Stomach (tissue), 8 donors: ENCODE measurements at regions not wholly inside any gene's neighbourhood (a gene's known extent, or its start where the extent isn't known, plus 50 kb on each side); places are given as distances from the start of the nearest gene placed in this dataset.

ENCODE experiments used
- DNase-seq, 2 donors: peaks; one replicate each; pipeline versions ENCODE4 v3.0.0 to v3.0.0-alpha.2; 2013 to 2019
- H3K27ac ChIP-seq, 5 donors: fragments of 200-600 bp in 4 of 5; sonication (generic) in 4 of 5; one replicate each; pipeline ENCODE4 v1.5.1; 2013 to 2019; ENCODE audit warnings: mild to moderate bottlenecking in 1 of 5, moderate library complexity in 1 of 5
- H3K27me3 ChIP-seq, 3 donors: fragments of 200-600 bp; sonication (generic); one replicate each; pipeline ENCODE4 v1.5.1; 2017 to 2019; ENCODE audit warnings: mixed run types in 1 of 3
- H3K36me3 ChIP-seq, 4 donors: fragments of 200-600 bp; sonication (generic); 1 replicate in 3 of 4; 2 replicates in 1 of 4; pipeline ENCODE4 v1.5.1; 2016 to 2019
- H3K4me1 ChIP-seq, 4 donors: fragments of 200-600 bp; sonication (generic); one replicate each; pipeline ENCODE4 v1.5.1; 2016 to 2019
- H3K4me3 ChIP-seq, 4 donors: fragments of 200-600 bp; sonication (generic) in 3 of 4; one replicate each; pipeline ENCODE4 v1.5.1; 2016 to 2019; ENCODE audit warnings: mild to moderate bottlenecking in 1 of 4
- H3K9me3 ChIP-seq, 4 donors: fragments of 200-600 bp; sonication (generic); one replicate each; pipeline ENCODE4 v1.5.1; 2016 to 2019
- EP300 ChIP-seq: sonication (generic); formaldehyde crosslinking; IDR thresholded peaks from one replicate; pipeline ENCODE4 v1.6.1; 2017; ENCODE audit warnings: antibody characterized with exemption
- POLR2A ChIP-seq, 4 donors: fragments of 450-650 bp; IDR thresholded peaks; one replicate each; pipeline ENCODE4 v1.6.1; 2016; ENCODE audit warnings: antibody characterized with exemption in 4 of 4, control low read depth in 2 of 4, mild to moderate bottlenecking in 1 of 4, moderate library complexity in 1 of 4
- POLR2AphosphoS5 ChIP-seq, 3 donors: sonication (generic); formaldehyde crosslinking; IDR thresholded peaks; one replicate each; pipeline ENCODE4 v1.6.1; 2016; ENCODE audit warnings: antibody characterized with exemption in 3 of 3
- WGBS, 5 donors: extraction: QIAGEN DNeasy Blood & Tissue Kit in 3 of 5; methylation state at CpG; one replicate each; pipeline versions ENCODE4 v1.1.5 to v1.1.7; 2013 to 2018; 5-methylcytosine and 5-hydroxymethylcytosine counted together
- intact Hi-C: fragments of 100-400 bp; cut with DNase I; formaldehyde crosslinking; loops from one replicate; pipeline ENCODE4 v1.15.1; 2023; ENCODE audit warnings: low total_unique reads
- TF ChIP-seq, protein P1 (sequence below), 7 experiments: fragments of 450-650 bp in 4 of 7; fragments of 200-600 bp in 3 of 7; sonication (generic) in 3 of 7; IDR thresholded peaks; one replicate each; pipeline ENCODE4 v1.5.1; 2016 to 2019; ENCODE audit warnings: antibody characterized with exemption in 7 of 7, control low read depth in 2 of 7, mild to moderate bottlenecking in 1 of 7
- donor health status: healthy with polysubstance abuse.
- donor health status: Bipolar disorder and iron deficiency.
- donor health status: healthy.

GRCh38 chr4:62156205-62156604 lies 956.1 kb downstream of the ADGRL3 start:
- Histone ChIP-seq H3K27ac (no peak overlapping the region), H3K4me3 (no peak overlapping the region), H3K9me3 (no peaks in the 10 kb centered on the region), H3K36me3 (no peaks in the 10 kb centered on the region), H3K4me1 (no peaks in the 10 kb centered on the region), H3K27me3 (no peaks in the 10 kb centered on the region)
- peak in 1 of 2 donors; percentile 23 for DNase-seq
- 85 to 95% (median 90%) methylated on average over 1 of the region's 1 CpG for WGBS, 5 donors
- intact Hi-C loops: no loop called here
- TF ChIP-seq EP300 (no peak), POLR2AphosphoS5 (IDR thresholded peaks at IDR 0.05) (no peak), POLR2A (IDR thresholded peaks at IDR 0.05) (no peak)
- TF ChIP-seq, protein P1, sequence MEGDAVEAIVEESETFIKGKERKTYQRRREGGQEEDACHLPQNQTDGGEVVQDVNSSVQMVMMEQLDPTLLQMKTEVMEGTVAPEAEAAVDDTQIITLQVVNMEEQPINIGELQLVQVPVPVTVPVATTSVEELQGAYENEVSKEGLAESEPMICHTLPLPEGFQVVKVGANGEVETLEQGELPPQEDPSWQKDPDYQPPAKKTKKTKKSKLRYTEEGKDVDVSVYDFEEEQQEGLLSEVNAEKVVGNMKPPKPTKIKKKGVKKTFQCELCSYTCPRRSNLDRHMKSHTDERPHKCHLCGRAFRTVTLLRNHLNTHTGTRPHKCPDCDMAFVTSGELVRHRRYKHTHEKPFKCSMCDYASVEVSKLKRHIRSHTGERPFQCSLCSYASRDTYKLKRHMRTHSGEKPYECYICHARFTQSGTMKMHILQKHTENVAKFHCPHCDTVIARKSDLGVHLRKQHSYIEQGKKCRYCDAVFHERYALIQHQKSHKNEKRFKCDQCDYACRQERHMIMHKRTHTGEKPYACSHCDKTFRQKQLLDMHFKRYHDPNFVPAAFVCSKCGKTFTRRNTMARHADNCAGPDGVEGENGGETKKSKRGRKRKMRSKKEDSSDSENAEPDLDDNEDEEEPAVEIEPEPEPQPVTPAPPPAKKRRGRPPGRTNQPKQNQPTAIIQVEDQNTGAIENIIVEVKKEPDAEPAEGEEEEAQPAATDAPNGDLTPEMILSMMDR (IDR thresholded peaks at IDR 0.05): no peak

DNA sequence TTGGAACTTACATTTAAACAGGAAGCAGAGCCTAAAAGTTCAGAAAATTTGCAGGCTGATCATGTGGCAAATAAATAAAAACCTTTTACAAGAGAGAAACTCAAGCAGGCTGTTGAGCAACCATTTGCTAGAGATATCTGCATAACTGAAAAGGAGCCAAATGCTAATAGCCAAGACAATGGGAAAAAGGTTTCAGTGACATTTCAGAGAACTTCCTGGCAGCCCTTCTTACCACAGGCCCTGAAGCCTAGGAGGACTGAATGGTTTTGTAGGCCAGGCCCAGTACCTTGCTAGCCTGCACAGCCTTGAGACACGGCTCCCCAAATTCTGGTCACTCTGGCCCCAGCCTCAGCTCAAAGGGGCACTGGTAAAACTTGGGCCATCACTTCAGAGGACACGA lies 945.1 kb downstream of the ADGRL3 start:
- peaks cover 0 to 15% (median 10%) of the 10 kb centered on the region in 4 donors for H3K9me3 ChIP-seq
- no peak for DNase-seq
- H3K27ac ChIP-seq: no peak overlapping the region
- H3K4me3 ChIP-seq: no peak overlapping the region
- intact Hi-C loops: no loop called here
- no peaks in the 10 kb centered on the region for H3K27me3 ChIP-seq
- no peaks in the 10 kb centered on the region for H3K36me3 ChIP-seq
- WGBS, 5 donors: 72 to 87% (median 80%) methylated on average over 1 to 2 of the region's 2 CpGs
- no peaks in the 10 kb centered on the region for H3K4me1 ChIP-seq
- TF ChIP-seq POLR2A (IDR thresholded peaks at IDR 0.05) (no peak), POLR2AphosphoS5 (IDR thresholded peaks at IDR 0.05) (no peak), EP300 (no peak)
- TF ChIP-seq, protein P1 (IDR thresholded peaks at IDR 0.05): no peak

- no peak overlapping the region for H3K4me3 ChIP-seq
- H3K4me1 ChIP-seq: no peaks in the 10 kb centered on the region
- H3K27ac ChIP-seq: no peak overlapping the region
- WGBS, 5 donors: 67 to 96% (median 81%) methylated on average over 3 of the region's 3 CpGs
- no peaks in the 10 kb centered on the region for H3K36me3 ChIP-seq
- TF ChIP-seq POLR2AphosphoS5 (IDR thresholded peaks at IDR 0.05) (no peak), POLR2A (IDR thresholded peaks at IDR 0.05) (no peak), EP300 (no peak)
- TF ChIP-seq, protein P1 (IDR thresholded peaks at IDR 0.05): no peak
- H3K27me3 ChIP-seq: no peaks in the 10 kb centered on the region
- intact Hi-C loops: no loop called here
- peaks cover 0 to 15% (median 10%) of the 10 kb centered on the region in 4 donors for H3K9me3 ChIP-seq
- no peak for DNase-seq
These were observed 944.3 kb downstream of the ADGRL3 start for GRCh38 chr4:62144431-62144830.

GRCh38 chr4:62135565-62136156 lies 935.5 kb downstream of the ADGRL3 start:
- TF ChIP-seq, protein P1 (IDR thresholded peaks at IDR 0.05): no peak
- TF ChIP-seq POLR2AphosphoS5 (IDR thresholded peaks at IDR 0.05) (no peak), EP300 (no peak)
- no peaks in the 10 kb centered on the region for H3K27me3 ChIP-seq
- no peak overlapping the region for H3K27ac ChIP-seq
- intact Hi-C loops: no loop called here
- no peaks in the 10 kb centered on the region for H3K36me3 ChIP-seq
- H3K4me3 ChIP-seq: no peak overlapping the region
- 79 to 95% (median 88%) methylated on average over 1 of the region's 1 CpG for WGBS, 5 donors
- DNase-seq: no peak
- peaks cover 0 to 5% (median 0%) of the 10 kb centered on the region in 4 donors for H3K4me1 ChIP-seq
- peaks cover 0 to 5% (median 0%) of the 10 kb centered on the region in 4 donors for H3K9me3 ChIP-seq
